Fibroblast of pulmonary artery (primary cell): ENCODE measurements at regions not wholly inside any gene's neighbourhood (a gene's known extent, or its start where the extent isn't known, plus 50 kb on each side); places are given as distances from the start of the nearest gene placed in this dataset.

Source experiments
- DNase-seq: peaks from one replicate; pipeline ENCODE4 v3.0.0-alpha.2; 2010; ENCODE audit warnings: low read depth
- H3K4me3 ChIP-seq: replicated peaks from 2 replicates; pipeline ENCODE4 v1.5.1; 2011; ENCODE audit warnings: low read depth, mild to moderate bottlenecking, control low read depth, low read length, moderate library complexity
- TF ChIP-seq, protein P1 (sequence below): IDR thresholded peaks from 2 replicates; pipeline ENCODE4 v1.5.1; 2011; ENCODE audit warnings: mild to moderate bottlenecking, control low read depth, low read length, inconsistent platforms; ENCODE audit errors: missing control alignments

DNA sequence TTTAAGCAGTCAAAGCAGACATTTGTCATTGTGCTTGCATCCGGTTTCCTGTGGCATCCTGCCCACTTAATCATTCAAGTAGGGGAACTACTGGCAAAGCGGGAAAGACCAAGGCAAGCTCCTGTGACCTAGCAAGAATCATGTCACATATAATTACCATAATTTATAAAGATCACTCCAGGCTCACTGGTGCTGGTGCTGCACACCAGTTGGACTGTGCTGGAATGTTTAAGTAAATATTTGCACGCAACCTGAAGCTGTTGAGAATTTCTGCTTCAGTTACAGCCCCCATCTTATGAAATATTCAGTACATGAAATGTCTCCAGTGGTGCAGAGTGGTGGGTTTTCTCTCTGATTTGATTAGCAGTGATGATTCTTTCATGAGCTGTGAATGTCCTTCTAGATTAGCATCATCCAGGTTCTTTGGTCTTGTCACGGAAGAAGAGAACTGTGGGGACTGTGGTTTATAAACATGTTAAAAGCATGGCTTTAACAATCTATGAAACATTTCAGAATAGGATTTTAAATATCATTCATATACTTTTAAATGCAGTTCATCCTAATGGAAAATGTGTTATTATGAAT lies 621.3 kb upstream of the EPHA6 start:
- DNase-seq: no peak
- TF ChIP-seq, protein P1, sequence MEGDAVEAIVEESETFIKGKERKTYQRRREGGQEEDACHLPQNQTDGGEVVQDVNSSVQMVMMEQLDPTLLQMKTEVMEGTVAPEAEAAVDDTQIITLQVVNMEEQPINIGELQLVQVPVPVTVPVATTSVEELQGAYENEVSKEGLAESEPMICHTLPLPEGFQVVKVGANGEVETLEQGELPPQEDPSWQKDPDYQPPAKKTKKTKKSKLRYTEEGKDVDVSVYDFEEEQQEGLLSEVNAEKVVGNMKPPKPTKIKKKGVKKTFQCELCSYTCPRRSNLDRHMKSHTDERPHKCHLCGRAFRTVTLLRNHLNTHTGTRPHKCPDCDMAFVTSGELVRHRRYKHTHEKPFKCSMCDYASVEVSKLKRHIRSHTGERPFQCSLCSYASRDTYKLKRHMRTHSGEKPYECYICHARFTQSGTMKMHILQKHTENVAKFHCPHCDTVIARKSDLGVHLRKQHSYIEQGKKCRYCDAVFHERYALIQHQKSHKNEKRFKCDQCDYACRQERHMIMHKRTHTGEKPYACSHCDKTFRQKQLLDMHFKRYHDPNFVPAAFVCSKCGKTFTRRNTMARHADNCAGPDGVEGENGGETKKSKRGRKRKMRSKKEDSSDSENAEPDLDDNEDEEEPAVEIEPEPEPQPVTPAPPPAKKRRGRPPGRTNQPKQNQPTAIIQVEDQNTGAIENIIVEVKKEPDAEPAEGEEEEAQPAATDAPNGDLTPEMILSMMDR: no peak
- H3K4me3 ChIP-seq: no peak overlapping the region

DNA sequence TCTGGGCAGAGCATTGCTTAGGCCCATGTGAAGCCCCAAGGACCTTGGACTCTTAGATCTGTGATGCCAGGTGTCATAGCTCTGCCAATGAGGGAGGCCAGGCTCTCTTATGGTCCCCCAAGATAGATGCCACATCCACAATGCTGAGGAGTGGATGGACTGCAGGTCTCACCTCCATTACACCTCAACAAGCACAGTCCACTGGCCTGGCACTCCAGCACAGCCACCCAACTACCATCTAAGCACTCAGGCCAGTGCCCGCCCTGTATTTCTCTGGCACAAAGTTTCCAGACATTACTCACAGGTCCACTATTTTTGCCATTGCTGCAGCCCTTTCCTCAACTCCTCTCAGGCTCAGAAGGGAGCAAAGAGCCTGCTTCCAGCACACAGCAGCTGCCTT lies 613.5 kb upstream of the EPHA6 start:
- TF ChIP-seq, protein P1: no peak
- no peak overlapping the region for H3K4me3 ChIP-seq
- no peak for DNase-seq

DNA sequence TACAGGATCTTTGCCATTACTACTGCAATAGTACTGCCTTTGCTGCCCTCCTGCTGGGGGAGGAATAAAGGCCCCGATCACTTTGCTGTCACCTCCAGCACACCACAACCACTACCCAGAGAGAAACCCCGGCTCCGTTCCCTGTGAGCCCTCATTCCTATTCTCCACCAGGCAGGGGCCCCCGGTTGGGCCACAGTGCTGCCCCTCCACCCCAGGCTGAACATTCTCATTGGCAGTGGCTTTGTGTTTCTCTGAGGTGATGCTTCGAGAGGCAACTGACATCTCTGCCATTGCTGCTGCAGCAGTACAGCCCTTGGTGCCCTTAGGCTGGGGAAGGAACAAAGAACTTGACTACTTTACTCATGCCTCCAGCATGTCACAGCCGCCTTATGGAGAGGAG lies 612.9 kb upstream of the EPHA6 start:
- TF ChIP-seq, protein P1: no peak
- no peak for DNase-seq
- no peak overlapping the region for H3K4me3 ChIP-seq

DNA sequence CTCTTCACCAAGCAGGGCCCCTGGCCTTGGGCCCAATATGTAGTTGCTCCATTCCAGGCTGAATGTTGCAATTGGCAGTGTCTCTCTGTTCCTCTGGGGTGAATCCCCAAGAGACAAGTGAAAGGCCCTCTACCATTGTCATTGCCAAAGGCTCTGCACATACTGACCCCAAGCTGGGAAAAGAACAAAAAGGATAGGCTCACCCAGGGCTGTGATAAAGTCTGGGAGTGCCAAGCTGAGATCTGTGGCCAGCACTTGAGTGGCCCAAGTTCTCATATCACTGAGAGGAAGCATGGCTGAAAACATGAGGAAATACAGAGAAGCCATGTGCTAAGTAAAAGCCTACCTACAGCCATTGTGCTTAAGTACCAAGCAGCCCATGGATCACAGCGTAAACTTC lies 612.2 kb upstream of the EPHA6 start:
- H3K4me3 ChIP-seq: no peak overlapping the region
- no peak for DNase-seq
- TF ChIP-seq, protein P1: no peak

DNA sequence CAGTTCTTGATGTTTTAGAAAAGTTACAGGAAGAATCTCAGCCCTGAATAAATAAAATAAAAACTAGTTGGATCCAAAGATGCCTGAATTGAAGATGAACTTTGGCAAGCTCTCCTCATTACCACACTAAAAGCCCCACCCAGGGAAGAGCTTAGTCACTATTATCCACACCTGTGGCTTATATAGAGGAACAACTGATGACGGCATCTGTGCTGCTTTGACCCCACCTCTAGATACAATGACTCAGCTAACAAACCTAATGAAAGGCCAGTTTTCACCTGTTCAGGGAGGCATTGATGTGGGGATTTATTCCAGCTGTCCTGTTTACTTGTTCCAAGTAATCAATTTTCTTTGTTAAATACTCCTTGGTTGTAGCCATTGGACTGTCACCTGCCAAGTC lies 604.7 kb upstream of the EPHA6 start:
- TF ChIP-seq, protein P1: no peak
- DNase-seq: no peak
- no peak overlapping the region for H3K4me3 ChIP-seq

DNA sequence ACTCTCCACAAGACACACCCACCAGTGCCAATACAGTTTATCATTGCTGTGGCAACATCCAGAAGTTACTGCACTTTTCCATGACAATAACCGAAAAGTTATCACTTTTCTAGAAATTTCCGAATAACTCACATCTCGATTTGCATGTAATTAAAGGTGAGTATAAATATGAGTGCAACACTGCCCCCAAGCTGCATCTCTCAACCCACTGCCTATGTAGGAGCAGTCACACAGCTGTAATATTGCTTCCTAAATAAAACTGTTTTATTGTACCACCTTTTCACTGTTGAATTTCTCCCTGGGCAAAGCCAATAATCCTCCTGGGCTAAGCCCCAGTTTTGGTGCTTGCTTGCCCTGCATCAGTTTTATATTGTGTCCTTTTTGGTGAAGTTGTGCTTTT lies 601.0 kb upstream of the EPHA6 start:
- TF ChIP-seq, protein P1: no peak
- no peak overlapping the region for H3K4me3 ChIP-seq
- no peak for DNase-seq

DNA sequence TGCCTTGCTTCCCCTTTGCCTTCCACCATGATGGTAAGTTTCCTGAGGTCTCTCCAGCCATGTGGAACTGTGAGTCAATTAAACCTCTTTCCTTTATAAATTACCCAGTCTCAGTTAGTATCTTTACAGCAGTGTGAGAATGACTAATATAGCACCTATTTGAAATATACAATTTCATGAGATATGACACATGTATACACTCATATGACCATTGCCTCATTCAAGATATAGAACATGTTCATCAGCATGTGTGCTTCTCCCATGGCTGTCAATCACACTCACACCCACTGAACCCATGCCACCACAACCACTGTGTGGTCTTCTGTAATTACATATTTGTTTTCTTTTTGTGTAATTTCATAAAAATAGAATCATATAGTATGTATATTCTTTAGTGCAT lies 599.5 kb upstream of the EPHA6 start:
- TF ChIP-seq, protein P1: no peak
- DNase-seq: no peak
- H3K4me3 ChIP-seq: no peak overlapping the region
